CD14-positive monocyte (primary cell): ENCODE measurements at regions not wholly inside any gene's neighbourhood (a gene's known extent, or its start where the extent isn't known, plus 50 kb on each side); places are given as distances from the start of the nearest gene placed in this dataset.

ENCODE experiments used
- DNase-seq, 3 donors: peaks; one replicate each; pipeline ENCODE4 v3.0.0-alpha.2; 2011 to 2022
- H2AFZ ChIP-seq: 2 replicates; pipeline ENCODE4 v1.6.0; 2012; ENCODE audit warnings: mild to moderate bottlenecking, low read depth, low read length, inconsistent platforms; ENCODE audit not compliant: insufficient read depth, poor library complexity, severe bottlenecking
- H3K27ac ChIP-seq, 2 donors: 1 replicate in 1 of 2; 2 replicates in 1 of 2; pipeline ENCODE4 v1.5.1; 2012 to 2013; ENCODE audit warnings: low read length in 2 of 2, control low read depth in 1 of 2, inconsistent platforms in 1 of 2, low read depth in 1 of 2, mild to moderate bottlenecking in 1 of 2
- H3K27me3 ChIP-seq, 2 donors: one replicate each; pipeline versions ENCODE4 v1.6.0 to v1.6.1; 2011 to 2013; ENCODE audit warnings: low read length in 2 of 2; ENCODE audit not compliant: control insufficient read depth in 2 of 2, insufficient read depth in 2 of 2
- H3K36me3 ChIP-seq, 2 donors: replicated peaks in 1 of 2; 1 replicate in 1 of 2; 2 replicates in 1 of 2; pipeline versions ENCODE4 v1.5.1 to v1.6.1; 2012 to 2013; ENCODE audit warnings: low read length in 2 of 2, control low read depth in 1 of 2, inconsistent platforms in 1 of 2, mild to moderate bottlenecking in 1 of 2; ENCODE audit not compliant: insufficient read depth in 2 of 2, control insufficient read depth in 1 of 2
- H3K4me1 ChIP-seq, 2 donors: 1 replicate in 1 of 2; 2 replicates in 1 of 2; pipeline versions ENCODE4 v1.5.1 to v1.6.1; 2012 to 2013; ENCODE audit warnings: low read length in 2 of 2, control low read depth in 1 of 2, inconsistent platforms in 1 of 2, mild to moderate bottlenecking in 1 of 2, moderate library complexity in 1 of 2; ENCODE audit not compliant: insufficient read depth in 2 of 2, control insufficient read depth in 1 of 2
- H3K4me2 ChIP-seq: replicated peaks from 2 replicates; pipeline ENCODE3; 2012; ENCODE audit warnings: low read length, moderate library complexity, mild to moderate bottlenecking; ENCODE audit not compliant: poor library complexity, severe bottlenecking; ENCODE audit errors: extremely low read depth
- H3K4me3 ChIP-seq, 3 experiments: fragments of 200-600 bp in 1 of 3; sonication (generic) in 1 of 3; replicated peaks in 1 of 3; 1 replicate in 2 of 3; 2 replicates in 1 of 3; pipeline ENCODE4 v1.5.1; 2011 to 2013; ENCODE audit warnings: low read length in 3 of 3, mild to moderate bottlenecking in 3 of 3, control low read depth in 2 of 3, low read depth in 2 of 3, inconsistent platforms in 1 of 3, moderate library complexity in 1 of 3
- H3K79me2 ChIP-seq: 2 replicates; pipeline ENCODE4 v1.6.0; 2012; ENCODE audit warnings: mild to moderate bottlenecking, control low read depth, inconsistent platforms, low read length, moderate library complexity; ENCODE audit not compliant: insufficient read depth
- H3K9ac ChIP-seq: 2 replicates; pipeline ENCODE4 v1.6.0; 2017; ENCODE audit warnings: low read length, mild to moderate bottlenecking; ENCODE audit not compliant: insufficient read depth, poor library complexity, severe bottlenecking
- H3K9me3 ChIP-seq, 2 donors: replicated peaks in 1 of 2; 1 replicate in 1 of 2; 2 replicates in 1 of 2; pipeline versions ENCODE4 v1.5.1 to v1.6.1; 2012 to 2013; ENCODE audit warnings: low read length in 2 of 2, control low read depth in 1 of 2; ENCODE audit not compliant: control insufficient read depth in 1 of 2, insufficient read depth in 1 of 2
- H4K20me1 ChIP-seq: 2 replicates; pipeline ENCODE4 v1.6.0; 2012; ENCODE audit warnings: mild to moderate bottlenecking, low read length, control low read depth, moderate library complexity; ENCODE audit not compliant: insufficient read depth
- H3K27ac Mint-ChIP-seq, 7 donors: one replicate each; pipeline ENCODE4 v1.8.0; 2020; ENCODE audit warnings: mild to moderate bottlenecking in 7 of 7, mixed read lengths in 7 of 7, moderate library complexity in 6 of 7, inconsistent platforms in 2 of 7
- H3K27me3 Mint-ChIP-seq, 3 donors: one replicate each; pipeline ENCODE4 v1.8.0; 2021 to 2022; ENCODE audit warnings: low read depth in 3 of 3, mild to moderate bottlenecking in 3 of 3, mixed read lengths in 3 of 3, moderate library complexity in 3 of 3, inconsistent platforms in 1 of 3
- H3K36me3 Mint-ChIP-seq, 2 donors: one replicate each; pipeline ENCODE4 v1.8.0; 2020; ENCODE audit warnings: mixed read lengths in 2 of 2, inconsistent platforms in 1 of 2, mild to moderate bottlenecking in 1 of 2
- H3K4me1 Mint-ChIP-seq: one replicate; pipeline ENCODE4 v1.8.0; 2020; ENCODE audit warnings: mild to moderate bottlenecking, mixed read lengths
- H3K4me3 Mint-ChIP-seq, 2 donors: one replicate each; pipeline ENCODE4 v1.8.0; 2020; ENCODE audit warnings: mild to moderate bottlenecking in 2 of 2, mixed read lengths in 2 of 2, moderate library complexity in 1 of 2
- H3K9me3 Mint-ChIP-seq, 7 donors: one replicate each; pipeline ENCODE4 v1.8.0; 2020 to 2022; ENCODE audit warnings: mixed read lengths in 7 of 7, mild to moderate bottlenecking in 6 of 7, moderate library complexity in 6 of 7, inconsistent platforms in 2 of 7
- CTCF ChIP-seq: fragments of 200-600 bp; IDR thresholded peaks from one replicate; pipeline ENCODE4 v1.8.0; 2022; ENCODE audit warnings: antibody characterized with exemption, mild to moderate bottlenecking
- WGBS: methylation state at CpG from one replicate; pipeline ENCODE4 v1.1.5; 2013; ENCODE audit warnings: missing lambda C conversion rate; ENCODE audit not compliant: insufficient coverage; 5-methylcytosine and 5-hydroxymethylcytosine counted together
- intact Hi-C, 2 donors: fragments of 100-400 bp; cut with micrococcal nuclease; formaldehyde crosslinking; loops; one replicate each; pipeline versions ENCODE4 v1.15.0 to v1.15.1; 2023

GRCh38 chr3:661356-661755, 431.5 kb upstream of the CNTN6 start:
- Mint-ChIP-seq H3K27me3 (no peaks in the 10 kb centered on the region), H3K4me1 (no peaks in the 10 kb centered on the region), H3K4me3 (no peak overlapping the region), H3K27ac (no peak overlapping the region), H3K36me3 (no peaks in the 10 kb centered on the region), H3K9me3 (peaks cover 0 to 7% (median 0%) of the 10 kb centered on the region in 7 donors)
- H2AFZ ChIP-seq = no peak overlapping the region
- no peaks in the 10 kb centered on the region for H4K20me1 ChIP-seq
- no peak overlapping the region for H3K27ac ChIP-seq
- no peaks in the 10 kb centered on the region for H3K4me1 ChIP-seq
- no peak for TF ChIP-seq CTCF
- H3K9ac ChIP-seq = no peak overlapping the region
- H3K9me3 ChIP-seq = peaks cover 0 to 4% of the 10 kb centered on the region in 2 donors
- no peak overlapping the region for H3K4me3 ChIP-seq
- intact Hi-C loops = no loop called here
- DNase-seq = no peak
- H3K4me2 ChIP-seq = no peak overlapping the region
- no peaks in the 10 kb centered on the region for H3K27me3 ChIP-seq
- no peaks in the 10 kb centered on the region for H3K79me2 ChIP-seq
- no peaks in the 10 kb centered on the region for H3K36me3 ChIP-seq
- WGBS = no CpG with 5 or more reads among the region's 3 CpGs

GRCh38 chr3:674116-674515, 418.7 kb upstream of the CNTN6 start:
- Mint-ChIP-seq H3K4me3 (no peak overlapping the region), H3K4me1 (no peaks in the 10 kb centered on the region), H3K9me3 (peaks cover 0 to 12% (median 2%) of the 10 kb centered on the region in 7 donors), H3K27me3 (no peaks in the 10 kb centered on the region), H3K27ac (no peak overlapping the region), H3K36me3 (no peaks in the 10 kb centered on the region)
- no peaks in the 10 kb centered on the region for H3K79me2 ChIP-seq
- H2AFZ ChIP-seq = no peak overlapping the region
- intact Hi-C loops = no loop called here
- H4K20me1 ChIP-seq = no peaks in the 10 kb centered on the region
- H3K4me2 ChIP-seq = no peak overlapping the region
- H3K4me1 ChIP-seq = no peaks in the 10 kb centered on the region
- DNase-seq = no peak
- H3K36me3 ChIP-seq = no peaks in the 10 kb centered on the region
- no peak overlapping the region for H3K27ac ChIP-seq
- no CpG with 5 or more reads among the region's 2 CpGs for WGBS
- TF ChIP-seq CTCF = no peak
- H3K9ac ChIP-seq = no peak overlapping the region
- no peaks in the 10 kb centered on the region for H3K27me3 ChIP-seq
- no peak overlapping the region for H3K4me3 ChIP-seq
- H3K9me3 ChIP-seq = peaks cover 12 to 13% of the 10 kb centered on the region in 2 donors
